K562 (cell line): ENCODE measurements at regions not wholly inside any gene's neighbourhood (a gene's known extent, or its start where the extent isn't known, plus 50 kb on each side); places are given as distances from the start of the nearest gene placed in this dataset.

Experiments
- ATAC-seq: fragments of 200-7000 bp; cut with Tn5 transposase; 3 replicates; pipeline ENCODE4 v1.9.1; 2020; ENCODE audit warnings: moderate library complexity
- BruUV-seq: library from RNA; stranded (reverse); fragments of 400-500 nt; replicated peaks from 2 replicates; lab custom pipeline; 2021; lab: Mats Ljungman, UMichigan
- CTCF ChIA-PET: fragments of 300-600 bp; formaldehyde crosslinking; extraction: SDS; loops from one replicate; lab custom pipeline; 2021; ENCODE audit warnings: low intra/inter-chr PET ratio; lab: Yijun Ruan, JAX
- POLR2A ChIA-PET: fragments of 300-600, 350-650 bp; sonication (Branson Sonifier 250); formaldehyde crosslinking; extraction: SDS; loops from one replicate; lab custom pipeline; 2021; ENCODE audit warnings: antibody characterized with exemption, inconsistent platforms; lab: Yijun Ruan, JAX
- DNase-seq, 4 experiments: peaks; one replicate each; pipeline versions ENCODE4 v3.0.0 to v3.0.0-alpha.2; 2011 to 2018; ENCODE audit warnings: low spot score in 3 of 4, mixed read lengths in 3 of 4; ENCODE audit errors: extremely low read depth in 1 of 4
- FAIRE-seq: peaks from 2 replicates; lab custom pipeline; 2011; peaks lifted over from hg19 to GRCh38; lab: Jason Lieb, UNC
- H2AFZ ChIP-seq: 2 replicates; pipeline ENCODE4 v1.6.0; 2011; ENCODE audit warnings: low read depth, low read length, control low read depth, inconsistent platforms
- H3K27ac ChIP-seq: fragments of 200-600 bp; 3 replicates; pipeline ENCODE4 v1.8.0; 2011; ENCODE audit warnings: low read depth, mild to moderate bottlenecking, control low read depth, inconsistent platforms, low read length, moderate library complexity, mixed read lengths; ENCODE audit errors: extremely low read depth
- H3K27me3 ChIP-seq, 2 experiments: fragments of 300-600 bp in 1 of 2; 2 replicates in 1 of 2; 3 replicates in 1 of 2; pipeline versions ENCODE4 v1.6.0 to v1.8.0; 2011; ENCODE audit warnings: inconsistent platforms in 2 of 2, low read length in 2 of 2, mild to moderate bottlenecking in 1 of 2, mixed read lengths in 1 of 2, moderate library complexity in 1 of 2; ENCODE audit not compliant: control insufficient read depth in 2 of 2, insufficient read depth in 2 of 2
- H3K36me3 ChIP-seq: fragments of 300-600 bp; 3 replicates; pipeline ENCODE4 v1.8.0; 2011; ENCODE audit warnings: mild to moderate bottlenecking, low read length, inconsistent platforms; ENCODE audit not compliant: control insufficient read depth, insufficient read depth
- H3K4me1 ChIP-seq, 2 experiments: fragments of 200-600 bp in 1 of 2; replicated peaks in 1 of 2; 2 replicates in 1 of 2; 3 replicates in 1 of 2; pipeline versions ENCODE4 v1.5.1 to v1.8.0; 2011; ENCODE audit warnings: inconsistent platforms in 2 of 2, low read length in 2 of 2, mild to moderate bottlenecking in 1 of 2, mixed read lengths in 1 of 2, moderate library complexity in 1 of 2; ENCODE audit not compliant: control insufficient read depth in 2 of 2, insufficient read depth in 2 of 2
- H3K4me2 ChIP-seq: 2 replicates; pipeline ENCODE4 v1.6.1; 2011; ENCODE audit warnings: low read length, control low read depth, inconsistent platforms, mixed read lengths; ENCODE audit not compliant: insufficient read depth
- H3K4me3 ChIP-seq: fragments of 200-600 bp; sonication (generic), shearing (Covaris generic); 2 replicates; pipeline ENCODE4 v1.5.1; 2016; ENCODE audit warnings: control low read depth, inconsistent platforms
- H3K79me2 ChIP-seq: fragments of 200-600 bp; 3 replicates; pipeline ENCODE4 v1.8.0; 2011; ENCODE audit warnings: low read length, inconsistent platforms; ENCODE audit not compliant: control insufficient read depth, insufficient read depth
- H3K9ac ChIP-seq, 2 experiments: 2 replicates each; pipeline versions ENCODE4 v1.6.0 to v1.6.1; 2011; ENCODE audit warnings: low read depth in 2 of 2, low read length in 2 of 2, control low read depth in 1 of 2, inconsistent platforms in 1 of 2, mild to moderate bottlenecking in 1 of 2, mixed read lengths in 1 of 2; ENCODE audit not compliant: insufficient read depth in 1 of 2
- H3K9me1 ChIP-seq: one replicate; pipeline ENCODE4 v1.6.0; 2011; ENCODE audit warnings: inconsistent platforms, mild to moderate bottlenecking, low read length, moderate library complexity; ENCODE audit not compliant: control insufficient read depth, insufficient read depth
- H3K9me3 ChIP-seq: replicated peaks from 2 replicates; pipeline ENCODE4 v1.5.1; 2011; ENCODE audit warnings: low read depth, low read length, inconsistent platforms; ENCODE audit not compliant: control insufficient read depth, insufficient read depth
- H4K20me1 ChIP-seq: replicated peaks from 2 replicates; pipeline ENCODE4 v1.6.1; 2011; ENCODE audit warnings: low read length, inconsistent platforms, mixed read lengths; ENCODE audit not compliant: control insufficient read depth, insufficient read depth
- ETV1 ChIP-seq: fragments of 450-650 bp; conservative IDR thresholded peaks from 2 replicates; pipeline ENCODE4 v1.6.1; 2016; ENCODE audit warnings: missing genetic modification characterization, control low read depth, low read depth, missing compliant biosample characterization
- FOXP4 ChIP-seq: sonication (generic); formaldehyde crosslinking; IDR thresholded peaks from 2 replicates; pipeline ENCODE4 v1.8.0; 2022; ENCODE audit warnings: mild to moderate bottlenecking, missing genetic modification reagents, borderline replicate concordance
- RNF2 ChIP-seq: sonication (generic); IDR thresholded peaks from 2 replicates; pipeline ENCODE4 v1.6.1; 2016
- WGBS: fragments of 100-300 bp; shearing (Covaris generic); methylation state at CpG from one replicate; pipeline ENCODE4 v1.1.6; 2016; ENCODE audit warnings: low coverage, mixed read lengths; ENCODE audit not compliant: insufficient coverage; ENCODE audit errors: missing lambda C conversion rate; 5-methylcytosine and 5-hydroxymethylcytosine counted together
- in situ Hi-C: fragments of 300-500 bp; cut with MboI; formaldehyde crosslinking; loops from 4 replicates; pipeline ENCODE4 v1.15.0; 2018; ENCODE audit warnings: inconsistent platforms, mixed read lengths
- intact Hi-C: fragments of 100-400 bp; cut with micrococcal nuclease; formaldehyde crosslinking; loops from 2 replicates; pipeline ENCODE4 v1.14.2; 2022
- TF ChIP-seq, protein P1 (sequence below): fragments of 250-450 bp; sonication (Bioruptor Pico); IDR thresholded peaks from 2 replicates; pipeline ENCODE4 v1.8.0; 2021; ENCODE audit warnings: moderate library complexity, mild to moderate bottlenecking, inconsistent platforms
- TF ChIP-seq, protein P2 (sequence below): fragments of 250-450 bp; sonication (Bioruptor Pico); IDR thresholded peaks from 2 replicates; pipeline ENCODE4 v1.5.0; 2020; ENCODE audit warnings: mild to moderate bottlenecking

DNA sequence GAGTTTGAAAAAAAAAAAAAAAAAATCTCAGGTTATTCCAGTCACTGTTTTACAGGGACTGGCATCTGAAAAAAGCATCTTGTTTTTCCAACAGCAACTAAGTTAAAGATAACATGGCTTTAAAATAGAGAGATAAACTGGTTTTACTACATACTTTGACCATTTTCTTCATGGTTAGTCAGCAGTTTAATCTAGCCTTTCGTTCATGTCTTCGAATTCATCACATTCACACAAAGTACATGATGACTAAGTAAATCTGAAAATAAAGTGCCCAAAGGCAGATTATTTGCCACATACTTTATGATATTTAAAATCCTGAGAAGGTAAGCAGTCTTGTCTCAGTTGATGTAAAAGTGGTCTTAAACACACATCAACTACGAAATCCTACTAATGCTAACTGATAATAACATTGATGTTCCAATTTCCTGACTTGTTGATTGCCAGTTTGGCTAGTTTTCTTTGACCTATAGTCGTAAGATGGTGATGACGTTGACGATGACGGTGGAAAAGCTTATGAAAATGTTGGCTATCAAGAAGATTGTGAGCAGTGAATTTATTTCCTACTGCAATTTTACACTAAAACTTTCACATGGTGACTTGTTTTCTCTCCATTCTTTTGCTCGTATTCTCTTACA is 540.5 kb upstream of the BOD1L1 start:
- H3K9ac ChIP-seq, result no peak overlapping the region

More for the DNA sequence above, 540.5 kb upstream of the BOD1L1 start:
- ChIA-PET POLR2A (no interaction called here), CTCF (no interaction called here)
- no TSS peak for BruUV-seq
- Histone ChIP-seq H3K9me3 (no peaks in the 10 kb centered on the region), H3K27me3 (no peaks in the 10 kb centered on the region), H3K4me1 (no peaks in the 10 kb centered on the region), H3K79me2 (no peaks in the 10 kb centered on the region), H3K4me2 (no peak overlapping the region), H2AFZ (no peak overlapping the region), H3K36me3 (no peaks in the 10 kb centered on the region), H4K20me1 (no peaks in the 10 kb centered on the region), H3K9me1 (no peaks in the 10 kb centered on the region), H3K4me3 (no peak overlapping the region), H3K27ac (no peak overlapping the region)
- TF ChIP-seq ETV1 (tag) (no peak), FOXP4 (CRISPR knock-in tag) (no peak), RNF2 (no peak)
- TF ChIP-seq, protein P1, sequence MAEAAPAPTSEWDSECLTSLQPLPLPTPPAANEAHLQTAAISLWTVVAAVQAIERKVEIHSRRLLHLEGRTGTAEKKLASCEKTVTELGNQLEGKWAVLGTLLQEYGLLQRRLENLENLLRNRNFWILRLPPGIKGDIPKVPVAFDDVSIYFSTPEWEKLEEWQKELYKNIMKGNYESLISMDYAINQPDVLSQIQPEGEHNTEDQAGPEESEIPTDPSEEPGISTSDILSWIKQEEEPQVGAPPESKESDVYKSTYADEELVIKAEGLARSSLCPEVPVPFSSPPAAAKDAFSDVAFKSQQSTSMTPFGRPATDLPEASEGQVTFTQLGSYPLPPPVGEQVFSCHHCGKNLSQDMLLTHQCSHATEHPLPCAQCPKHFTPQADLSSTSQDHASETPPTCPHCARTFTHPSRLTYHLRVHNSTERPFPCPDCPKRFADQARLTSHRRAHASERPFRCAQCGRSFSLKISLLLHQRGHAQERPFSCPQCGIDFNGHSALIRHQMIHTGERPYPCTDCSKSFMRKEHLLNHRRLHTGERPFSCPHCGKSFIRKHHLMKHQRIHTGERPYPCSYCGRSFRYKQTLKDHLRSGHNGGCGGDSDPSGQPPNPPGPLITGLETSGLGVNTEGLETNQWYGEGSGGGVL, result no peak
- TF ChIP-seq, protein P2, sequence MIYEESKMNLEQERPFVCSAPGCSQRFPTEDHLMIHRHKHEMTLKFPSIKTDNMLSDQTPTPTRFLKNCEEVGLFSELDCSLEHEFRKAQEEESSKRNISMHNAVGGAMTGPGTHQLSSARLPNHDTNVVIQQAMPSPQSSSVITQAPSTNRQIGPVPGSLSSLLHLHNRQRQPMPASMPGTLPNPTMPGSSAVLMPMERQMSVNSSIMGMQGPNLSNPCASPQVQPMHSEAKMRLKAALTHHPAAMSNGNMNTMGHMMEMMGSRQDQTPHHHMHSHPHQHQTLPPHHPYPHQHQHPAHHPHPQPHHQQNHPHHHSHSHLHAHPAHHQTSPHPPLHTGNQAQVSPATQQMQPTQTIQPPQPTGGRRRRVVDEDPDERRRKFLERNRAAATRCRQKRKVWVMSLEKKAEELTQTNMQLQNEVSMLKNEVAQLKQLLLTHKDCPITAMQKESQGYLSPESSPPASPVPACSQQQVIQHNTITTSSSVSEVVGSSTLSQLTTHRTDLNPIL (CRISPR knock-in tag), result no peak
- intact Hi-C loops (no loop called here), in situ Hi-C loops (no loop called here)
- FAIRE-seq (no peak), DNase-seq (no peak), ATAC-seq (no peak)
- 2% methylated on average over 8 of the region's 8 CpGs for WGBS
